ENCODE measurements at regions not wholly inside any gene's neighbourhood (a gene's known extent, or its start where the extent isn't known, plus 50 kb on each side); places are given as distances from the start of the nearest gene placed in this dataset.

DNA sequence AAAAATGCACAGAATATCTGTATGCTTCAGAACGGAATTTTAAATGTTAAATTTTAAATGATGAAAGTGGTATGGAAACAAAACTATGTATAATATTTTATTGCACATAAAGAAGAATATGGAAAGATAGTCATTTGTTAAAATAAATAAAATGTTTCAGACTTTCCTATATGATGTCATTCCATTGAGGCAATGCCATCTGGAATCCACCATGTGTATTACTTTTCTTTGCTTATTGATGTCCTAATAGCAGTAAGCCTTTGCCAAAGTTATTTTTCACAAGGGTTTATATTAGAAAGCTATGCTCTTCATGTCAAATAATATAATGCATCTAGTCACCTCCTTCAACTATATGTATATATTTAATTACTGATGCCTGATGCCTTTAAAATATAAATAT lies 601.6 kb upstream of the PKDCC start:
- H3K27ac Mint-ChIP-seq (ENCODE audit: unreplicated experiment) = no peak overlapping the region
- H3K27me3 ChIP-seq (replicated peaks; ENCODE audit: control insufficient read depth, insufficient read depth, low read length) = no peaks in the 10 kb centered on the region
- H3K9me3 Mint-ChIP-seq (ENCODE audit: unreplicated experiment) = no peaks in the 10 kb centered on the region
- TF ChIP-seq, protein P1, sequence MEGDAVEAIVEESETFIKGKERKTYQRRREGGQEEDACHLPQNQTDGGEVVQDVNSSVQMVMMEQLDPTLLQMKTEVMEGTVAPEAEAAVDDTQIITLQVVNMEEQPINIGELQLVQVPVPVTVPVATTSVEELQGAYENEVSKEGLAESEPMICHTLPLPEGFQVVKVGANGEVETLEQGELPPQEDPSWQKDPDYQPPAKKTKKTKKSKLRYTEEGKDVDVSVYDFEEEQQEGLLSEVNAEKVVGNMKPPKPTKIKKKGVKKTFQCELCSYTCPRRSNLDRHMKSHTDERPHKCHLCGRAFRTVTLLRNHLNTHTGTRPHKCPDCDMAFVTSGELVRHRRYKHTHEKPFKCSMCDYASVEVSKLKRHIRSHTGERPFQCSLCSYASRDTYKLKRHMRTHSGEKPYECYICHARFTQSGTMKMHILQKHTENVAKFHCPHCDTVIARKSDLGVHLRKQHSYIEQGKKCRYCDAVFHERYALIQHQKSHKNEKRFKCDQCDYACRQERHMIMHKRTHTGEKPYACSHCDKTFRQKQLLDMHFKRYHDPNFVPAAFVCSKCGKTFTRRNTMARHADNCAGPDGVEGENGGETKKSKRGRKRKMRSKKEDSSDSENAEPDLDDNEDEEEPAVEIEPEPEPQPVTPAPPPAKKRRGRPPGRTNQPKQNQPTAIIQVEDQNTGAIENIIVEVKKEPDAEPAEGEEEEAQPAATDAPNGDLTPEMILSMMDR (IDR thresholded peaks at IDR 0.05; ENCODE audit: insufficient read depth in 1 of 2, low read depth in 1 of 2, low read length in 1 of 2, severe bottlenecking in 1 of 2, unreplicated experiment in 1 of 2) = no peak
- ChIA-PET CTCF (no interaction called here), POLR2A (no interaction called here)
- peaks cover 5% of the 10 kb centered on the region for H3K27me3 Mint-ChIP-seq (ENCODE audit: insufficient read depth, unreplicated experiment)
- H3K36me3 ChIP-seq (ENCODE audit: control insufficient read depth, insufficient read depth, low read length) = no peaks in the 10 kb centered on the region
- intact Hi-C loops (cut with micrococcal nuclease; ENCODE audit: unreplicated experiment) = no loop called here
- H3K4me1 ChIP-seq = no peaks in the 10 kb centered on the region
- H3K4me1 Mint-ChIP-seq (ENCODE audit: low read depth, unreplicated experiment) = no peaks in the 10 kb centered on the region
- no peak overlapping the region for H3K4me3 ChIP-seq (ENCODE audit: low read depth, low read length)
- no peak overlapping the region for H3K4me3 Mint-ChIP-seq (ENCODE audit: unreplicated experiment)
- no TSS peak for BruUV-seq (replicated peaks)
- H3K36me3 Mint-ChIP-seq (ENCODE audit: insufficient read depth, unreplicated experiment) = no peaks in the 10 kb centered on the region
- DNase-seq = no peak
- H3K9me3 ChIP-seq = no peaks in the 10 kb centered on the region

DNA sequence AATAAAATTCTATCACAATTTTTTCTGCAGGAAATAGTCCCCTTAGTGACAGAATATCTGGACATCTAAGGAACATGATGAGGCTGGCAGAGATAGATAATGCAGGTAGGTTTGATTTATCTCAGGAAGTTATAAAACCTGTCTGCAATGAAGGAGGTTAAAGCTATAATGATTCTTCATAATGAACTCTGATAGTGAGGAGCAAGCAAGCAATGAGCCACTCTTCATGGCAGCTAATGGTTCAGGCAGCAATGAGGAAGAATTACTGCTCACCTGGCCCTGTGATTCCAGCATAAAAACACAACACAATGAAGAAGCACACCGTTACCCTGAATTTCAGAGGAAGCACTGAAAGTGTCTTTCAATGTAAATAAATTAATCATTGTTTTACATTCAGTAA lies 599.6 kb upstream of the PKDCC start:
- BruUV-seq (replicated peaks) = no TSS peak
- TF ChIP-seq, protein P1 (IDR thresholded peaks at IDR 0.05; ENCODE audit: insufficient read depth in 1 of 2, low read depth in 1 of 2, low read length in 1 of 2, severe bottlenecking in 1 of 2, unreplicated experiment in 1 of 2) = no peak
- no peaks in the 10 kb centered on the region for H3K4me1 Mint-ChIP-seq (ENCODE audit: low read depth, unreplicated experiment)
- Histone ChIP-seq H3K27me3 (replicated peaks; ENCODE audit: control insufficient read depth, insufficient read depth, low read length) (no peaks in the 10 kb centered on the region), H3K36me3 (ENCODE audit: control insufficient read depth, insufficient read depth, low read length) (no peaks in the 10 kb centered on the region), H3K9me3 (no peaks in the 10 kb centered on the region), H3K4me3 (ENCODE audit: low read depth, low read length) (no peak overlapping the region), H3K4me1 (no peaks in the 10 kb centered on the region)
- H3K27ac Mint-ChIP-seq (ENCODE audit: unreplicated experiment) = no peak overlapping the region
- H3K27me3 Mint-ChIP-seq (ENCODE audit: insufficient read depth, unreplicated experiment) = peaks cover 5% of the 10 kb centered on the region
- intact Hi-C loops (cut with micrococcal nuclease; ENCODE audit: unreplicated experiment) = no loop called here
- no peaks in the 10 kb centered on the region for H3K36me3 Mint-ChIP-seq (ENCODE audit: insufficient read depth, unreplicated experiment)
- ChIA-PET CTCF (no interaction called here), POLR2A (no interaction called here)
- no peaks in the 10 kb centered on the region for H3K9me3 Mint-ChIP-seq (ENCODE audit: unreplicated experiment)
- no peak for DNase-seq
- no peak overlapping the region for H3K4me3 Mint-ChIP-seq (ENCODE audit: unreplicated experiment)

DNA sequence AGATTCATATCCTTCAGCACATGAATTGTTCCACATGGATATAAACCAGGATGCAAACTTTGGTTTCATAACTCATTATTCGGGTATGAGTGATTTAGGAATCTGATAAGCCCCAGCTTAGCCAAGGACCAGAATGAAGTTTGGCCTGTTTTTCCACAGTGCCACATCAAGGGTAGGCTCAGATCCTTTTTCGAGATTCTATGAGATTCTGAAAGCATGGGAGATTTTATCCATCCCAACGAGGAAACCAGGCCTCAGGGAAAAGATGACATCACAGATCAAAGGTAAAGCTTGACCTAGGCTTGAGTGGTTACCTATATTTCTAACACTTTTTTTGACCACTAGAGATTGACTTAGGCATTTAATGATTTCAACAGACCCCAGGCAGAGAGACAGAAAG lies 590.8 kb upstream of the PKDCC start:
- TF ChIP-seq, protein P1 (IDR thresholded peaks at IDR 0.05; ENCODE audit: insufficient read depth in 1 of 2, low read depth in 1 of 2, low read length in 1 of 2, severe bottlenecking in 1 of 2, unreplicated experiment in 1 of 2) = no peak
- no peak for DNase-seq
- ChIA-PET POLR2A (no interaction called here), CTCF (no interaction called here)
- Histone ChIP-seq H3K27me3 (replicated peaks; ENCODE audit: control insufficient read depth, insufficient read depth, low read length) (no peaks in the 10 kb centered on the region; the same call in 1 of the 2 replicates), H3K4me3 (ENCODE audit: low read depth, low read length) (no peak overlapping the region), H3K36me3 (ENCODE audit: control insufficient read depth, insufficient read depth, low read length) (no peaks in the 10 kb centered on the region), H3K9me3 (no peaks in the 10 kb centered on the region), H3K4me1 (no peaks in the 10 kb centered on the region)
- Mint-ChIP-seq H3K4me1 (ENCODE audit: low read depth, unreplicated experiment) (no peaks in the 10 kb centered on the region), H3K27me3 (ENCODE audit: insufficient read depth, unreplicated experiment) (no peaks in the 10 kb centered on the region), H3K4me3 (ENCODE audit: unreplicated experiment) (no peak overlapping the region), H3K27ac (ENCODE audit: unreplicated experiment) (no peak overlapping the region), H3K9me3 (ENCODE audit: unreplicated experiment) (no peaks in the 10 kb centered on the region), H3K36me3 (ENCODE audit: insufficient read depth, unreplicated experiment) (no peaks in the 10 kb centered on the region)
- intact Hi-C loops (cut with micrococcal nuclease; ENCODE audit: unreplicated experiment) = no loop called here
- no TSS peak for BruUV-seq (replicated peaks)
